ENCODE measurements at regions not wholly inside any gene's neighbourhood (a gene's known extent, or its start where the extent isn't known, plus 50 kb on each side); places are given as distances from the start of the nearest gene placed in this dataset.

GRCh38 chr6:146997062-146997461 is 207.2 kb upstream of the STXBP5 start:
- TF ChIP-seq CTCF (conservative IDR thresholded peaks at IDR 0.05; ENCODE audit: low read depth, low read length) (no peak), EZH2 (IDR thresholded peaks at IDR 0.05; ENCODE audit: low read length, unreplicated experiment) (no peak), EZH2phosphoT487 (IDR thresholded peaks at IDR 0.05; ENCODE audit: borderline replicate concordance, low read length) (no peak)

Measured in PC-3 (cell line).